Neural progenitor cell (in vitro differentiated cells): ENCODE measurements at regions not wholly inside any gene's neighbourhood (a gene's known extent, or its start where the extent isn't known, plus 50 kb on each side); places are given as distances from the start of the nearest gene placed in this dataset.

ENCODE experiments used
- CTCF ChIP-seq: fragments of 200-600 bp; sonication (generic); IDR thresholded peaks from 2 replicates; pipeline ENCODE4 v1.5.1; 2017; ENCODE audit warnings: antibody characterized with exemption, mild to moderate bottlenecking
- EZH2 ChIP-seq: fragments of 200-600 bp; sonication (generic); IDR thresholded peaks from 2 replicates; pipeline ENCODE4 v1.6.1; 2017; ENCODE audit warnings: antibody characterized with exemption, mild to moderate bottlenecking, moderate library complexity

DNA sequence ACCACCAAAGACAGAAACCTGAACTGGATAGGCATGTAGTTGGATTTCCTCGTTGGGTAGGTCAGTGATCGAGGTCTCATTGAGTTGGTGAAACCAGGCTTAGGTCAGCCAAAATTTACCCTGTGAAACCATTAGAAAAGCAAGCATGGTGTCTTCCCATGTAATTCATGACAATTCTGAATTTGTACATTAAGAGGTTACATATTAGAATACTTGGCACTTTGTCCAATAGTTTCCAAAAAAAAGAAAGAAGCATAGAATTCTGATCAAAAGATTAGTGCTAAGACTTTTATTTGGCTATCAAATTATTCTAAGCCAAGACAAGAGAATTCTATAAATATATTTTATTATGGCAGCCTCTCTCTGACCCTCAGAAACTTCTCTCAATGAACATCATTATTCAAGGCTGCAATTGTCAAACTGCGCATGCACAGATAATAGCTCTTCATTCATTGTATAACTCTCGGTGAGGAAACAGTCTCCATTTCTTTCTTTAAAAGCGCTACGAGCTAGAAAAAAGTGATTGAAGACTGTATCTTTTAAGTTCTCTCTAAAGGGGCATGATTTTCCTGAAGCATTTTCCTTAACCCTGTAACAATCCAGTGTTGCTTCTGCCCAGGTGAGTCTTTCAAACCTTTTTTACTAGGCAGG lies 79.1 kb upstream of the MYCN start:
- no peak for TF ChIP-seq CTCF
- TF ChIP-seq EZH2 = no peak
